Hepatocyte (in vitro differentiated cells): ENCODE measurements at regions not wholly inside any gene's neighbourhood (a gene's known extent, or its start where the extent isn't known, plus 50 kb on each side); places are given as distances from the start of the nearest gene placed in this dataset.

Experiments used
- DNase-seq: peaks from one replicate; pipeline ENCODE4 v3.0.0-alpha.2; 2016; ENCODE audit warnings: low spot score
- H2AFZ ChIP-seq: fragments of 200-600 bp; sonication (generic); 2 replicates; pipeline ENCODE4 v1.6.0; 2016; ENCODE audit warnings: antibody characterized with exemption, mild to moderate bottlenecking
- H3K27ac ChIP-seq: fragments of 200-600 bp; sonication (generic); 2 replicates; pipeline ENCODE4 v1.5.1; 2016; ENCODE audit warnings: mild to moderate bottlenecking
- H3K27me3 ChIP-seq: fragments of 200-600 bp; sonication (generic); 2 replicates; pipeline ENCODE4 v1.6.1; 2016
- H3K36me3 ChIP-seq: fragments of 200-600 bp; sonication (generic); replicated peaks from 2 replicates; pipeline ENCODE4 v1.5.1; 2016; ENCODE audit warnings: low read depth; ENCODE audit not compliant: insufficient read depth
- H3K4me1 ChIP-seq: fragments of 200-600 bp; sonication (generic); 2 replicates; pipeline ENCODE4 v1.5.1; 2016; ENCODE audit warnings: mild to moderate bottlenecking, moderate library complexity; ENCODE audit not compliant: insufficient read depth
- H3K4me2 ChIP-seq: fragments of 200-600 bp; sonication (generic); 2 replicates; pipeline ENCODE4 v1.6.0; 2016
- H3K4me3 ChIP-seq: fragments of 200-600 bp; sonication (generic); 2 replicates; pipeline ENCODE4 v1.5.1; 2016; ENCODE audit warnings: mild to moderate bottlenecking
- H3K79me2 ChIP-seq: fragments of 200-600 bp; sonication (generic); 2 replicates; pipeline ENCODE4 v1.6.0; 2017; ENCODE audit warnings: mild to moderate bottlenecking
- H3K9me2 ChIP-seq: fragments of 200-600 bp; sonication (generic); replicated peaks from 2 replicates; pipeline ENCODE4 v1.6.0; 2017; ENCODE audit warnings: mild to moderate bottlenecking; ENCODE audit not compliant: insufficient read depth
- H3K9me3 ChIP-seq: fragments of 200-600 bp; sonication (generic); 2 replicates; pipeline ENCODE4 v1.5.1; 2016; ENCODE audit warnings: low read depth, mild to moderate bottlenecking
- H4K20me1 ChIP-seq: fragments of 200-600 bp; sonication (generic); 2 replicates; pipeline ENCODE4 v1.6.0; 2016; ENCODE audit warnings: mild to moderate bottlenecking; ENCODE audit not compliant: insufficient read depth, poor library complexity, severe bottlenecking
- CTCF ChIP-seq: fragments of 200-600 bp; sonication (generic); IDR thresholded peaks from 2 replicates; pipeline ENCODE4 v1.5.1; 2016; ENCODE audit warnings: antibody characterized with exemption, mild to moderate bottlenecking; ENCODE audit not compliant: poor library complexity
- EZH2 ChIP-seq: fragments of 200-600 bp; sonication (generic); IDR thresholded peaks from 2 replicates; pipeline ENCODE4 v1.6.1; 2016; ENCODE audit warnings: antibody characterized with exemption, mild to moderate bottlenecking, borderline replicate concordance
- EZH2phosphoT487 ChIP-seq: fragments of 200-600 bp; sonication (generic); IDR thresholded peaks from one replicate; pipeline ENCODE4 v1.6.1; 2018; ENCODE audit warnings: antibody characterized with exemption, mild to moderate bottlenecking, low read depth, moderate library complexity; ENCODE audit not compliant: unreplicated experiment, severe bottlenecking
- WGBS: methylation state at CpG from one replicate; pipeline ENCODE4 v1.1.6; 2016; ENCODE audit warnings: low lambda C conversion rate; ENCODE audit errors: missing lambda C conversion rate; 5-methylcytosine and 5-hydroxymethylcytosine counted together

- Histone ChIP-seq H3K9me3 (no peaks in the 10 kb centered on the region), H3K9me2 (no peaks in the 10 kb centered on the region), H3K27ac (no peak overlapping the region), H3K27me3 (no peaks in the 10 kb centered on the region), H3K4me3 (no peak overlapping the region), H3K4me2 (no peak overlapping the region), H3K4me1 (no peaks in the 10 kb centered on the region), H3K79me2 (no peaks in the 10 kb centered on the region), H3K36me3 (no peaks in the 10 kb centered on the region), H2AFZ (no peak overlapping the region), H4K20me1 (no peaks in the 10 kb centered on the region)
- WGBS, result 70% methylated on average over 4 of the region's 4 CpGs
- DNase-seq, result no peak
- TF ChIP-seq EZH2phosphoT487 (no peak), EZH2 (no peak), CTCF (no peak)
Measured at GRCh38 chr10:23824822-23825221, 384.1 kb upstream of the KIAA1217 start.

GRCh38 chr10:23826421-23826820 lies 382.5 kb upstream of the KIAA1217 start:
- Histone ChIP-seq H2AFZ (no peak overlapping the region), H3K4me2 (no peak overlapping the region), H3K27me3 (no peaks in the 10 kb centered on the region), H3K4me1 (no peaks in the 10 kb centered on the region), H4K20me1 (no peaks in the 10 kb centered on the region), H3K9me3 (no peaks in the 10 kb centered on the region), H3K9me2 (no peaks in the 10 kb centered on the region), H3K36me3 (no peaks in the 10 kb centered on the region), H3K79me2 (no peaks in the 10 kb centered on the region), H3K4me3 (no peak overlapping the region), H3K27ac (no peak overlapping the region)
- peak; percentile 77 for DNase-seq
- TF ChIP-seq EZH2, result no peak
- TF ChIP-seq CTCF, result no peak
- no peak for TF ChIP-seq EZH2phosphoT487
- WGBS, result 42% methylated on average over 9 of the region's 9 CpGs

GRCh38 chr10:23829556-23829955 lies 379.4 kb upstream of the KIAA1217 start:
- H3K4me3 ChIP-seq, result no peak overlapping the region
- no peaks in the 10 kb centered on the region for H4K20me1 ChIP-seq
- no peaks in the 10 kb centered on the region for H3K27me3 ChIP-seq
- H3K27ac ChIP-seq, result no peak overlapping the region
- WGBS, result 75% methylated on average over 2 of the region's 2 CpGs
- H3K9me2 ChIP-seq, result no peaks in the 10 kb centered on the region
- no peaks in the 10 kb centered on the region for H3K9me3 ChIP-seq
- no peak overlapping the region for H2AFZ ChIP-seq
- H3K4me2 ChIP-seq, result no peak overlapping the region
- no peak for DNase-seq
- no peaks in the 10 kb centered on the region for H3K36me3 ChIP-seq
- H3K79me2 ChIP-seq, result no peaks in the 10 kb centered on the region
- TF ChIP-seq CTCF (no peak), EZH2 (no peak), EZH2phosphoT487 (no peak)
- H3K4me1 ChIP-seq, result no peaks in the 10 kb centered on the region

DNA sequence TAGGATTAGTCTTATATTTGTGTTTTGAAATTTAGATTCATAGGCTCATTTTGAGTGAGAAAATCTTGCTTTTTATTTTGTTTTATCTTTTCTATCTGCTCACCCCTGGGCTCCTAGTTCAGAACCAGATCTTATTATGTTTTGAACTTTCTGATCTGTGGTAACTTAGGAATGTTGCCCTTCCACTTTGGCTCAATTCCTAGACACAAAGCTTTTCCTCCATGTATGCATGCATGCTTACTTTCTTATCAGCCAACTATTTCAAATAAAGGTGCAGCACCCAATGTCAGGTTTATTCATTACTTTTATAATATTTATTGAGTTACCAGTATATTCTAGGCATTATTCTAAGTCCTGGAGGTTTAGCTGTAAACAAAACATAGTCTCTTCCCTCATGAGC lies 374.8 kb upstream of the KIAA1217 start:
- Histone ChIP-seq H3K36me3 (no peaks in the 10 kb centered on the region), H3K4me3 (no peak overlapping the region), H2AFZ (no peak overlapping the region), H3K79me2 (no peaks in the 10 kb centered on the region), H4K20me1 (no peaks in the 10 kb centered on the region), H3K27ac (peak overlapping the region; percentile 26), H3K9me2 (no peaks in the 10 kb centered on the region), H3K4me2 (no peak overlapping the region), H3K27me3 (no peaks in the 10 kb centered on the region), H3K9me3 (no peaks in the 10 kb centered on the region), H3K4me1 (no peaks in the 10 kb centered on the region)
- DNase-seq, result no peak
- TF ChIP-seq CTCF, result no peak
- TF ChIP-seq EZH2phosphoT487, result no peak
- no peak for TF ChIP-seq EZH2
